HepG2 (cell line): ENCODE measurements at regions not wholly inside any gene's neighbourhood (a gene's known extent, or its start where the extent isn't known, plus 50 kb on each side); places are given as distances from the start of the nearest gene placed in this dataset.

Source experiments
- BHLHE40 ChIP-seq: IDR thresholded peaks from 2 replicates; pipeline ENCODE4 v1.6.1; 2011; ENCODE audit warnings: low read length, improper control_type of control experiment
- BRCA1 ChIP-seq: sonication (generic); formaldehyde crosslinking; IDR thresholded peaks from 2 replicates; pipeline ENCODE4 v1.4.0; 2020; ENCODE audit warnings: missing genetic modification reagents
- CENPT ChIP-seq: sonication (generic); formaldehyde crosslinking; IDR thresholded peaks from 2 replicates; pipeline ENCODE4 v1.8.0; 2022; ENCODE audit warnings: low read depth, mild to moderate bottlenecking, moderate library complexity, missing genetic modification reagents
- GMEB2 ChIP-seq: IDR thresholded peaks from 2 replicates; pipeline ENCODE4 v1.6.1; 2016; ENCODE audit warnings: missing biosample characterization, missing genetic modification reagents, low read depth
- IRX3 ChIP-seq: sonication (generic); formaldehyde crosslinking; IDR thresholded peaks from 2 replicates; pipeline ENCODE4 v1.8.1; 2023; ENCODE audit warnings: mild to moderate bottlenecking, low read depth, missing genetic modification reagents, borderline replicate concordance
- KDM3A ChIP-seq: IDR thresholded peaks from 2 replicates; pipeline ENCODE4 v1.6.1; 2018; ENCODE audit warnings: low read depth, missing compliant biosample characterization
- MAZ ChIP-seq, 2 experiments: sonication (generic) in 1 of 2; formaldehyde crosslinking in 1 of 2; IDR thresholded peaks; 2 replicates each; pipeline versions ENCODE4 v1.5.0 to v1.6.1; 2012 to 2020; ENCODE audit warnings: low read depth in 2 of 2, mild to moderate bottlenecking in 2 of 2, borderline replicate concordance in 1 of 2, improper control_type of control experiment in 1 of 2, low read length in 1 of 2, missing genetic modification reagents in 1 of 2, moderate library complexity in 1 of 2
- MED13 ChIP-seq: sonication (generic); formaldehyde crosslinking; IDR thresholded peaks from 2 replicates; pipeline ENCODE4 v1.5.0; 2020; ENCODE audit warnings: missing genetic modification reagents
- MIER2 ChIP-seq: IDR thresholded peaks from 2 replicates; pipeline ENCODE4 v1.6.1; 2016; ENCODE audit warnings: missing biosample characterization, missing genetic modification reagents
- NFAT5 ChIP-seq: sonication (generic); formaldehyde crosslinking; IDR thresholded peaks from 2 replicates; pipeline ENCODE4 v1.4.0; 2020; ENCODE audit warnings: missing genetic modification reagents
- REST ChIP-seq, 2 experiments: IDR thresholded peaks; 2 replicates each; pipeline ENCODE4 v1.6.1; 2011 to 2012; ENCODE audit warnings: low read length in 2 of 2, borderline replicate concordance in 1 of 2, low read depth in 1 of 2, mild to moderate bottlenecking in 1 of 2, moderate library complexity in 1 of 2
- SKIL ChIP-seq: sonication (generic); formaldehyde crosslinking; IDR thresholded peaks from 2 replicates; pipeline ENCODE4 v1.8.0; 2022; ENCODE audit warnings: missing genetic modification reagents, mild to moderate bottlenecking, moderate library complexity, borderline replicate concordance
- SP2 ChIP-seq: sonication (generic); formaldehyde crosslinking; IDR thresholded peaks from 2 replicates; pipeline ENCODE4 v1.5.1; 2020; ENCODE audit warnings: mild to moderate bottlenecking, missing genetic modification reagents
- TAF1 ChIP-seq: sonication (generic); formaldehyde crosslinking; IDR thresholded peaks from 2 replicates; pipeline ENCODE4 v1.4.0; 2020; ENCODE audit warnings: missing genetic modification reagents
- ZFP37 ChIP-seq: sonication (generic); formaldehyde crosslinking; IDR thresholded peaks from 2 replicates; pipeline ENCODE4 v1.4.0; 2020; ENCODE audit warnings: missing genetic modification reagents, borderline replicate concordance
- ZNF207 ChIP-seq: fragments of 450-650 bp; IDR thresholded peaks from 2 replicates; pipeline ENCODE4 v1.6.1; 2016; ENCODE audit warnings: antibody characterized with exemption, borderline replicate concordance
- ZNF260 ChIP-seq: sonication (generic); formaldehyde crosslinking; IDR thresholded peaks from 2 replicates; pipeline ENCODE4 v1.4.0; 2020; ENCODE audit warnings: missing genetic modification reagents, low read depth, mild to moderate bottlenecking, borderline replicate concordance

- TF ChIP-seq MED13 (CRISPR knock-in tag) = no peak
- no peak for TF ChIP-seq SKIL (CRISPR knock-in tag)
- peak; percentile 82 for TF ChIP-seq MIER2
- no peak for TF ChIP-seq CENPT (CRISPR knock-in tag)
- peak in 1 of 2 experiments; percentile 53; a peak in 1 of 4 replicates for TF ChIP-seq REST (IDR thresholded peaks at IDR 0.05; ENCODE audit: borderline replicate concordance in 1 of 2, low read depth in 1 of 2, low read length in 2 of 2)
- TF ChIP-seq KDM3A (CRISPR knock-in tag) = no peak
- peak; percentile 61 for TF ChIP-seq MAZ (IDR thresholded peaks at IDR 0.05; ENCODE audit: borderline replicate concordance, low read depth, low read length)
- TF ChIP-seq MAZ (CRISPR knock-in tag; IDR thresholded peaks at IDR 0.05; ENCODE audit: low read depth) = peak; percentile 41; the same call in 1 of the 2 replicates
- no peak for TF ChIP-seq ZFP37 (CRISPR knock-in tag)
- no peak for TF ChIP-seq NFAT5 (CRISPR knock-in tag)
- no peak for TF ChIP-seq GMEB2 (CRISPR knock-in tag)
- TF ChIP-seq ZNF207 = no peak
- TF ChIP-seq IRX3 (CRISPR knock-in tag) = no peak
- TF ChIP-seq ZNF260 (CRISPR knock-in tag) = no peak
- no peak for TF ChIP-seq BHLHE40
- no peak for TF ChIP-seq TAF1
- no peak for TF ChIP-seq SP2 (CRISPR knock-in tag)
- no peak for TF ChIP-seq BRCA1
These were observed 497.7 kb downstream of the ARL4A start (continued) for GRCh38 chr7:13185139-13185538.
